Nephron progenitor cell (in vitro differentiated cells): ENCODE measurements at regions not wholly inside any gene's neighbourhood (a gene's known extent, or its start where the extent isn't known, plus 50 kb on each side); places are given as distances from the start of the nearest gene placed in this dataset.

Experiments used
- DNase-seq: peaks from one replicate; pipeline ENCODE4 v3.0.0; 2021
- H3K27ac Mint-ChIP-seq: 2 replicates; pipeline ENCODE4 v1.8.0; 2021; ENCODE audit warnings: mild to moderate bottlenecking, moderate library complexity, mixed read lengths
- H3K27me3 Mint-ChIP-seq: 2 replicates; pipeline ENCODE4 v1.8.0; 2021; ENCODE audit warnings: mild to moderate bottlenecking, low read depth, mixed read lengths; ENCODE audit not compliant: poor library complexity
- H3K36me3 Mint-ChIP-seq: 2 replicates; pipeline ENCODE4 v1.8.0; 2021; ENCODE audit warnings: low read depth, mixed read lengths
- H3K4me1 Mint-ChIP-seq: 2 replicates; pipeline ENCODE4 v1.8.0; 2021; ENCODE audit warnings: mixed read lengths
- H3K4me3 Mint-ChIP-seq: 2 replicates; pipeline ENCODE4 v1.8.0; 2021; ENCODE audit warnings: mild to moderate bottlenecking, moderate library complexity, mixed read lengths
- H3K9me3 Mint-ChIP-seq: 2 replicates; pipeline ENCODE4 v1.8.0; 2021; ENCODE audit warnings: mild to moderate bottlenecking, moderate library complexity, mixed read lengths
- CTCF ChIP-seq: fragments of 200-600 bp; sonication (generic); IDR thresholded peaks from 2 replicates; pipeline ENCODE4 v1.5.0; 2021; ENCODE audit warnings: antibody characterized with exemption

- no peaks in the 10 kb centered on the region for H3K9me3 Mint-ChIP-seq
- no peaks in the 10 kb centered on the region for H3K36me3 Mint-ChIP-seq
- no peak overlapping the region for H3K27ac Mint-ChIP-seq
- TF ChIP-seq CTCF, result no peak
- DNase-seq, result no peak
- peaks cover 8% of the 10 kb centered on the region for H3K4me1 Mint-ChIP-seq
- no peak overlapping the region for H3K4me3 Mint-ChIP-seq
- no peaks in the 10 kb centered on the region for H3K27me3 Mint-ChIP-seq
Measured at GRCh38 chr2:21640046-21640445, 516.3 kb downstream of the TDRD15 start.

GRCh38 chr2:21642647-21643046 is 518.9 kb downstream of the TDRD15 start:
- Mint-ChIP-seq H3K27me3 (no peaks in the 10 kb centered on the region), H3K9me3 (no peaks in the 10 kb centered on the region), H3K4me1 (peaks cover 30% of the 10 kb centered on the region), H3K36me3 (no peaks in the 10 kb centered on the region), H3K27ac (no peak overlapping the region), H3K4me3 (no peak overlapping the region)
- TF ChIP-seq CTCF, result no peak
- no peak for DNase-seq

GRCh38 chr2:21643180-21643579 is 519.4 kb downstream of the TDRD15 start:
- Mint-ChIP-seq H3K9me3 (no peaks in the 10 kb centered on the region), H3K4me3 (no peak overlapping the region), H3K27me3 (no peaks in the 10 kb centered on the region), H3K27ac (no peak overlapping the region), H3K4me1 (peaks cover 30% of the 10 kb centered on the region), H3K36me3 (no peaks in the 10 kb centered on the region)
- DNase-seq, result no peak
- no peak for TF ChIP-seq CTCF

GRCh38 chr2:21644266-21644665 is 520.5 kb downstream of the TDRD15 start:
- H3K4me3 Mint-ChIP-seq, result no peak overlapping the region
- no peaks in the 10 kb centered on the region for H3K36me3 Mint-ChIP-seq
- H3K4me1 Mint-ChIP-seq, result peaks cover 30% of the 10 kb centered on the region
- no peak for DNase-seq
- no peak overlapping the region for H3K27ac Mint-ChIP-seq
- TF ChIP-seq CTCF, result no peak
- H3K27me3 Mint-ChIP-seq, result no peaks in the 10 kb centered on the region
- no peaks in the 10 kb centered on the region for H3K9me3 Mint-ChIP-seq

GRCh38 chr2:21646345-21646744 is 522.6 kb downstream of the TDRD15 start:
- TF ChIP-seq CTCF, result no peak
- H3K27ac Mint-ChIP-seq, result no peak overlapping the region
- no peaks in the 10 kb centered on the region for H3K27me3 Mint-ChIP-seq
- DNase-seq, result no peak
- H3K9me3 Mint-ChIP-seq, result no peaks in the 10 kb centered on the region
- H3K4me1 Mint-ChIP-seq, result peaks cover 30% of the 10 kb centered on the region
- H3K4me3 Mint-ChIP-seq, result no peak overlapping the region
- no peaks in the 10 kb centered on the region for H3K36me3 Mint-ChIP-seq

- Mint-ChIP-seq H3K27ac (no peak overlapping the region), H3K4me1 (peaks cover 25% of the 10 kb centered on the region), H3K4me3 (no peak overlapping the region), H3K36me3 (no peaks in the 10 kb centered on the region), H3K9me3 (no peaks in the 10 kb centered on the region), H3K27me3 (no peaks in the 10 kb centered on the region)
- DNase-seq, result no peak
- TF ChIP-seq CTCF, result no peak
Measured at GRCh38 chr2:21650569-21650968, 526.8 kb downstream of the TDRD15 start.
